SK-N-SH (cell line): ENCODE measurements at regions not wholly inside any gene's neighbourhood (a gene's known extent, or its start where the extent isn't known, plus 50 kb on each side); places are given as distances from the start of the nearest gene placed in this dataset.

Source experiments
- CTCF ChIP-seq: fragments of 200-600 bp; sonication (generic); IDR thresholded peaks from 2 replicates; pipeline ENCODE4 v1.6.1; 2017; ENCODE audit warnings: antibody characterized with exemption, mild to moderate bottlenecking, moderate library complexity
- EP300 ChIP-seq, 2 experiments: IDR thresholded peaks; 2 replicates each; pipeline versions ENCODE4 v1.4.0 to v1.6.1; 2012; ENCODE audit warnings: borderline replicate concordance in 1 of 2, low read depth in 1 of 2, low read length in 1 of 2
- JUND ChIP-seq: IDR thresholded peaks from 2 replicates; pipeline ENCODE4 v1.4.0; 2012
- MAX ChIP-seq: IDR thresholded peaks from 2 replicates; pipeline ENCODE4 v1.4.0; 2012; ENCODE audit warnings: low read depth
- MXI1 ChIP-seq: IDR thresholded peaks from 2 replicates; pipeline ENCODE4 v1.6.1; 2012; ENCODE audit warnings: mild to moderate bottlenecking, low read depth, low read length, improper control_type of control experiment
- NFIC ChIP-seq: IDR thresholded peaks from 2 replicates; pipeline ENCODE4 v1.4.0; 2012; ENCODE audit warnings: borderline replicate concordance
- POLR2AphosphoS5 ChIP-seq: IDR thresholded peaks from 2 replicates; pipeline ENCODE4 v1.6.1; 2012; ENCODE audit warnings: low read depth, low read length
- RCOR1 ChIP-seq: fragments of 150-350 bp; IDR thresholded peaks from 2 replicates; pipeline ENCODE4 v1.6.1; 2017; ENCODE audit warnings: antibody characterized with exemption, low read length
- YY1 ChIP-seq: IDR thresholded peaks from 2 replicates; pipeline ENCODE4 v1.4.0; 2012; ENCODE audit warnings: low read depth, mild to moderate bottlenecking

GRCh38 chr15:72920551-72920950 lies 131.7 kb upstream of the NEO1 start:
- TF ChIP-seq CTCF = no peak
- no peak for TF ChIP-seq NFIC
- no peak for TF ChIP-seq MAX
- no peak for TF ChIP-seq POLR2AphosphoS5
- no peak for TF ChIP-seq EP300 (IDR thresholded peaks at IDR 0.05; ENCODE audit: borderline replicate concordance in 1 of 2, low read depth in 1 of 2, low read length in 1 of 2)
- no peak for TF ChIP-seq JUND
- no peak for TF ChIP-seq MXI1
- no peak for TF ChIP-seq RCOR1
- no peak for TF ChIP-seq YY1
